ENCODE measurements at regions not wholly inside any gene's neighbourhood (a gene's known extent, or its start where the extent isn't known, plus 50 kb on each side); places are given as distances from the start of the nearest gene placed in this dataset.

- Histone ChIP-seq H3K36me3 (replicated peaks in 1 of 2) (no peaks in the 10 kb centered on the region), H3K4me3 (no peak overlapping the region), H3K27ac (no peak overlapping the region), H3K9me3 (replicated peaks in 1 of 3) (no peaks in the 10 kb centered on the region), H3K4me1 (replicated peaks in 1 of 2) (no peaks in the 10 kb centered on the region), H3K27me3 (no peaks in the 10 kb centered on the region)
- TF ChIP-seq CTCF (IDR thresholded peaks at IDR 0.05) = no peak
- no peak for TF ChIP-seq POLR2A (IDR thresholded peaks at IDR 0.05)
- 76 to 83% (median 79%) methylated on average over 30 to 38 of the region's 38 CpGs for WGBS, 4 donors
- intact Hi-C loops (cut with DNase I) = no loop called here
- no peak for DNase-seq
These were observed 180.7 kb downstream of the CRLF2 start for GRCh38 chrX:1031521-1032430.

GRCh38 chrX:1029494-1029893 lies 183.0 kb downstream of the CRLF2 start:
- 78 to 84% (median 82%) methylated on average over 15 of the region's 15 CpGs for WGBS, 4 donors

GRCh38 chrX:1027680-1028079 lies 184.8 kb downstream of the CRLF2 start:
- H3K9me3 ChIP-seq (replicated peaks in 1 of 3) = no peaks in the 10 kb centered on the region
- no peak overlapping the region for H3K4me3 ChIP-seq
- H3K27ac ChIP-seq = no peak overlapping the region
- intact Hi-C loops (cut with DNase I) = no loop called here
- H3K27me3 ChIP-seq = no peaks in the 10 kb centered on the region
- no peak for DNase-seq
- TF ChIP-seq POLR2A (IDR thresholded peaks at IDR 0.05) (no peak), CTCF (IDR thresholded peaks at IDR 0.05) (no peak)
- H3K36me3 ChIP-seq (replicated peaks in 1 of 2) = no peaks in the 10 kb centered on the region
- no peaks in the 10 kb centered on the region for H3K4me1 ChIP-seq (replicated peaks in 1 of 2)

More at GRCh38 chrX:1029494-1029893, 183.0 kb downstream of the CRLF2 start:
- no peak for TF ChIP-seq CTCF (IDR thresholded peaks at IDR 0.05)
- TF ChIP-seq POLR2A (IDR thresholded peaks at IDR 0.05) = no peak
- Histone ChIP-seq H3K36me3 (replicated peaks in 1 of 2) (no peaks in the 10 kb centered on the region), H3K4me3 (no peak overlapping the region), H3K4me1 (replicated peaks in 1 of 2) (no peaks in the 10 kb centered on the region), H3K27me3 (no peaks in the 10 kb centered on the region), H3K9me3 (replicated peaks in 1 of 3) (no peaks in the 10 kb centered on the region), H3K27ac (no peak overlapping the region)
- intact Hi-C loops (cut with DNase I) = no loop called here
- DNase-seq = no peak

GRCh38 chrX:1027133-1027532 lies 185.3 kb downstream of the CRLF2 start:
- 61 to 69% (median 67%) methylated on average over 18 of the region's 18 CpGs for WGBS, 4 donors

More at GRCh38 chrX:1027133-1027532, 185.3 kb downstream of the CRLF2 start:
- intact Hi-C loops (cut with DNase I) = no loop called here
- no peak for DNase-seq
- TF ChIP-seq POLR2A (IDR thresholded peaks at IDR 0.05) (no peak), CTCF (IDR thresholded peaks at IDR 0.05) (no peak)
- H3K27ac ChIP-seq = no peak overlapping the region
- H3K4me3 ChIP-seq = no peak overlapping the region
- H3K9me3 ChIP-seq (replicated peaks in 1 of 3) = no peaks in the 10 kb centered on the region
- H3K4me1 ChIP-seq (replicated peaks in 1 of 2) = no peaks in the 10 kb centered on the region
- H3K36me3 ChIP-seq (replicated peaks in 1 of 2) = no peaks in the 10 kb centered on the region
- no peaks in the 10 kb centered on the region for H3K27me3 ChIP-seq

All from adrenal gland (tissue), 9 donors.